Mesenchymal stem cell (in vitro differentiated cells and primary cell): ENCODE measurements at regions not wholly inside any gene's neighbourhood (a gene's known extent, or its start where the extent isn't known, plus 50 kb on each side); places are given as distances from the start of the nearest gene placed in this dataset.

ENCODE experiments used
- DNase-seq: peaks from one replicate; pipeline ENCODE4 v3.0.0-alpha.2; 2013
- H2AFZ ChIP-seq: one replicate; pipeline ENCODE4 v1.6.1; 2013; ENCODE audit warnings: low read depth, mild to moderate bottlenecking, control low read depth, inconsistent platforms, low read length, moderate library complexity
- H2AK5ac ChIP-seq: 2 replicates; pipeline ENCODE4 v1.6.1; 2013; ENCODE audit warnings: low read length, moderate library complexity, mild to moderate bottlenecking, inconsistent platforms; ENCODE audit not compliant: severe bottlenecking
- H2BK120ac ChIP-seq: one replicate; pipeline ENCODE4 v1.6.1; 2013; ENCODE audit warnings: low read depth, mild to moderate bottlenecking, inconsistent platforms, low read length, moderate library complexity
- H2BK12ac ChIP-seq, 2 experiments: one replicate each; pipeline ENCODE4 v1.6.1; 2013; ENCODE audit warnings: inconsistent platforms in 2 of 2, low read length in 2 of 2, mild to moderate bottlenecking in 2 of 2, moderate library complexity in 2 of 2, control low read depth in 1 of 2
- H2BK15ac ChIP-seq: one replicate; pipeline ENCODE4 v1.6.1; 2013; ENCODE audit warnings: mild to moderate bottlenecking, low read depth, inconsistent platforms; ENCODE audit not compliant: poor library complexity, severe bottlenecking
- H2BK5ac ChIP-seq: 2 replicates; pipeline ENCODE4 v1.6.1; 2013; ENCODE audit warnings: low read depth, mild to moderate bottlenecking, low read length, control low read depth, inconsistent platforms; ENCODE audit not compliant: poor library complexity, severe bottlenecking
- H3K14ac ChIP-seq, 2 experiments: one replicate each; pipeline ENCODE4 v1.6.1; 2013; ENCODE audit warnings: inconsistent platforms in 2 of 2, low read length in 2 of 2, control low read depth in 1 of 2, mild to moderate bottlenecking in 1 of 2, moderate library complexity in 1 of 2
- H3K18ac ChIP-seq, 2 experiments: one replicate each; pipeline ENCODE4 v1.6.1; 2013; ENCODE audit warnings: inconsistent platforms in 2 of 2, low read length in 2 of 2, control low read depth in 1 of 2, low read depth in 1 of 2, mild to moderate bottlenecking in 1 of 2
- H3K23ac ChIP-seq, 2 experiments: one replicate each; pipeline ENCODE4 v1.6.1; 2013; ENCODE audit warnings: inconsistent platforms in 2 of 2, low read length in 2 of 2, mild to moderate bottlenecking in 2 of 2, moderate library complexity in 2 of 2, control low read depth in 1 of 2
- H3K27ac ChIP-seq: 2 replicates; pipeline ENCODE4 v1.5.1; 2013; ENCODE audit warnings: mild to moderate bottlenecking, moderate library complexity, low read length, control low read depth, inconsistent platforms; ENCODE audit not compliant: poor library complexity, severe bottlenecking
- H3K27me3 ChIP-seq, 2 experiments: 2 replicates each; pipeline versions ENCODE4 v1.6.1 to v1.7.0; 2013; ENCODE audit warnings: low read length in 2 of 2, mild to moderate bottlenecking in 2 of 2, moderate library complexity in 2 of 2, control low read depth in 1 of 2, inconsistent platforms in 1 of 2; ENCODE audit not compliant: control insufficient read depth in 1 of 2, insufficient read depth in 1 of 2
- H3K36me3 ChIP-seq, 2 experiments: 2 replicates each; pipeline versions ENCODE4 v1.6.1 to v1.7.0; 2013; ENCODE audit warnings: low read length in 2 of 2, control low read depth in 1 of 2, inconsistent platforms in 1 of 2, low read depth in 1 of 2, mild to moderate bottlenecking in 1 of 2; ENCODE audit not compliant: insufficient read depth in 2 of 2, control insufficient read depth in 1 of 2
- H3K4ac ChIP-seq, 2 experiments: one replicate each; pipeline ENCODE4 v1.6.1; 2013; ENCODE audit warnings: inconsistent platforms in 2 of 2, low read length in 2 of 2, mild to moderate bottlenecking in 2 of 2, moderate library complexity in 2 of 2, control low read depth in 1 of 2, low read depth in 1 of 2
- H3K4me1 ChIP-seq: 2 replicates; pipeline ENCODE4 v1.6.1; 2013; ENCODE audit warnings: low read depth, low read length, control low read depth; ENCODE audit not compliant: control insufficient read depth, insufficient read depth
- H3K4me2 ChIP-seq: 2 replicates; pipeline ENCODE4 v1.6.1; 2013; ENCODE audit warnings: low read length, mild to moderate bottlenecking, inconsistent platforms; ENCODE audit not compliant: poor library complexity, severe bottlenecking
- H3K4me3 ChIP-seq, 2 experiments: 2 replicates each; pipeline versions ENCODE4 v1.5.1 to v1.7.0; 2013; ENCODE audit warnings: low read length in 2 of 2, mild to moderate bottlenecking in 2 of 2, control low read depth in 1 of 2, low read depth in 1 of 2; ENCODE audit not compliant: insufficient read depth in 1 of 2
- H3K79me1 ChIP-seq: replicated peaks from 2 replicates; pipeline ENCODE4 v1.6.1; 2013; ENCODE audit warnings: mild to moderate bottlenecking, control low read depth, low read length, inconsistent platforms; ENCODE audit not compliant: poor library complexity, severe bottlenecking
- H3K9ac ChIP-seq: 2 replicates; pipeline ENCODE4 v1.7.0; 2013; ENCODE audit warnings: mild to moderate bottlenecking, low read length, moderate library complexity
- H3K9me3 ChIP-seq: 2 replicates; pipeline ENCODE4 v1.7.0; 2013; ENCODE audit warnings: mild to moderate bottlenecking, low read length; ENCODE audit not compliant: control insufficient read depth
- H4K8ac ChIP-seq: one replicate; pipeline ENCODE4 v1.6.1; 2013; ENCODE audit warnings: inconsistent platforms, mild to moderate bottlenecking, low read length, moderate library complexity
- H4K91ac ChIP-seq: one replicate; pipeline ENCODE4 v1.6.1; 2013; ENCODE audit warnings: mild to moderate bottlenecking, low read length, inconsistent platforms
- WGBS: methylation state at CpG from one replicate; pipeline ENCODE4 v1.1.7; 2013; ENCODE audit warnings: mixed read lengths; 5-methylcytosine and 5-hydroxymethylcytosine counted together

DNA sequence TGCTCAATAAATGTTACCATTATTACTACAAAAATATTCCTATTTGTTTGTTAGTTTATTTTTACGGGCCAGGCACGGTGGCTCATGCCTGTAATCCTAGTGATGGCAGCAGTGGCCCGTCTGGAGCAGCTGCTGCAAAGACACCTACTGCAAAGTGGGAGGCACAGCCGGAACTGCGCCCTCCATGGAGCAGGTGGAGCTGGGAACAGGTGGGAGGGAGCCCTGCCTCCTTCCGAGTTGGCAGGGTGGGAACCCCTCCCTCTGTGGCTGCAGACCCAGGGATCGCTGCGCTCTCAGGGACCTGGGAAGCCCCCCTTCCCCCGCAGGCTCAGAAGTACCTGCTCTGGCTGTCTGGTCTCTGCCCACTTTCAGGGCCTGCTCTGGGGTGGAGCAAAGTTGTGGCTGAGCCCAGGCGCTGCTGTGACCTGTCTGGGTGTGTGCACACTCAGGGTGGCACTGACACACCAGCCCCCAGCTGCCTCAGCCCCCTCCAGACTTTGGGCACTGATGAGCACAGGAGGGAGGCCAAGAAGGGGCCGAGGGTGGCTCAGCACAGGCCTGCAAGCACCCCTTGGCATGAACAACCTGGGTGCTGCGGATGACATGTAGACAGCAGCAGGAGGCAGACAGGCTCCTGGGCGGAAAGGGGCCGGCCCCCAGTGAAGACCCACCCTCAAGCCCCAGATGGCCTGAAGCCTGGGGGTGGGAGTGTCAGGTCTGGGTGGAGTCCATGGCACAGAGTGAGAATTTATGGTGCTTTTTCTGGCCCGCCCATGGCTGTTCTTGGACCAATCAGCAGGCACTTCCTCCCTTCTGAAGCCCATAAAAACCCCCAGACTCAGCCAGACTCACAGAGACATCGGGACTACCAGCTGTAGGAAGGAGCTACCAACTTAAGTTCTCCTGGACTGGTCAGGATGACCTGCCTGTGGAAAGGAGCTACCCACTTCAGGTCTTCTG, 103.7 kb upstream of the CLMP start:
- H3K27ac ChIP-seq, result no peak overlapping the region
- WGBS, result 62% methylated on average over 16 of the region's 16 CpGs
- H3K14ac ChIP-seq, result no peak overlapping the region
- H2BK5ac ChIP-seq, result no peak overlapping the region
- no peak overlapping the region for H3K4me2 ChIP-seq
- no peak overlapping the region for H3K4me3 ChIP-seq
- no peak overlapping the region for H2AK5ac ChIP-seq
- peaks cover 20 to 54% of the 10 kb centered on the region in 2 experiments for H3K27me3 ChIP-seq
- no peak overlapping the region for H4K91ac ChIP-seq
- no peak overlapping the region for H4K8ac ChIP-seq
- H3K23ac ChIP-seq, result no peak overlapping the region
- no peaks in the 10 kb centered on the region for H3K79me1 ChIP-seq
- no peak overlapping the region for H3K18ac ChIP-seq
- peaks cover 0 to 3% of the 10 kb centered on the region in 2 experiments for H3K36me3 ChIP-seq
- no peak for DNase-seq
- no peak overlapping the region for H3K4ac ChIP-seq
- H2BK15ac ChIP-seq, result no peak overlapping the region
- H3K4me1 ChIP-seq, result peaks cover 6% of the 10 kb centered on the region
- no peak overlapping the region for H2BK12ac ChIP-seq
- no peak overlapping the region for H3K9ac ChIP-seq
- no peak overlapping the region for H2AFZ ChIP-seq
- H3K9me3 ChIP-seq, result no peaks in the 10 kb centered on the region
- no peak overlapping the region for H2BK120ac ChIP-seq

GRCh38 chr11:123292647-123293046, 97.6 kb upstream of the CLMP start:
- no peak overlapping the region for H3K4ac ChIP-seq
- no peak overlapping the region for H3K4me2 ChIP-seq
- H3K4me3 ChIP-seq, result no peak overlapping the region
- H4K91ac ChIP-seq, result no peak overlapping the region
- H2BK15ac ChIP-seq, result no peak overlapping the region
- H3K27me3 ChIP-seq, result peaks cover 11 to 21% of the 10 kb centered on the region in 2 experiments
- no peak overlapping the region for H2AK5ac ChIP-seq
- H2BK5ac ChIP-seq, result no peak overlapping the region
- no peak overlapping the region for H3K23ac ChIP-seq
- no peak overlapping the region for H2AFZ ChIP-seq
- no peaks in the 10 kb centered on the region for H3K79me1 ChIP-seq
- no peak overlapping the region for H2BK12ac ChIP-seq
- no peak overlapping the region for H3K9ac ChIP-seq
- no peak overlapping the region for H2BK120ac ChIP-seq
- H3K14ac ChIP-seq, result no peak overlapping the region
- DNase-seq, result no peak
- H3K36me3 ChIP-seq, result no peaks in the 10 kb centered on the region
- no peak overlapping the region for H3K18ac ChIP-seq
- no peaks in the 10 kb centered on the region for H3K9me3 ChIP-seq
- H4K8ac ChIP-seq, result no peak overlapping the region
- WGBS, result 89% methylated on average over 1 of the region's 2 CpGs
- no peak overlapping the region for H3K27ac ChIP-seq
- no peaks in the 10 kb centered on the region for H3K4me1 ChIP-seq

DNA sequence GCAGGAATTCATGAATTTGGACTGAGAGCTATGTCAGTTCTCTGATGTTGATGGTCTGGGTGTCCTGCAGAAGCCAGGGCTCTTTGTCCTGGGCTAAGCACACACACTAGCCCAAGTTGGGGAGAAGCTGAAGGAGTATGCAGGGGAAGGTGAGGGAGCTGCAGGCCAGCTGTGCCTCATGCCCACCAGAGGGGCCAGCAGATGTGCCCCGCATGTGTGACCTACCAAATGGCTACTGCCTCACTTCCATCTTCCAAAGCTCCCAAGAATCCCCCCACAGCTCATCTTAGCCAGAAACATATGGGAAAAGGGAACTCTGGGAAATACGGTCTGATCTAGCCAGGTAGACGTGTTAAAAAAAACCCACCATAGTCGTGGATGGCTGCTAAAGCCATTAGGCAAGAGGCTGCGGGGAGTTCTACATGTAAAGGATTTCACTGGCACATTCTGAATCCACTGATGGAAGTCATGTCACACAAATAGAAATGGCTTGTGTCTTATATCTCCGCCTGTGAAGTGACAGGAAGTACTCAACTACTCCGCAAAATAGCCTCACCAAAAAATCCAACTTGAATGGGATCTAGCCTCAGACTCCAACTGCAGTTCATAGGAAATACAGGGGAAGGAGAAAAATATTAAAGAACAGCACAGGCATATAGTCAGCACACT, 96.3 kb upstream of the CLMP start:
- no peaks in the 10 kb centered on the region for H3K9me3 ChIP-seq
- H3K4me1 ChIP-seq, result no peaks in the 10 kb centered on the region
- no peak overlapping the region for H3K4me2 ChIP-seq
- no peak overlapping the region for H3K27ac ChIP-seq
- no peaks in the 10 kb centered on the region for H3K36me3 ChIP-seq
- WGBS, result 68% methylated on average over 6 of the region's 7 CpGs
- H4K8ac ChIP-seq, result no peak overlapping the region
- H3K9ac ChIP-seq, result no peak overlapping the region
- H3K27me3 ChIP-seq, result peaks cover 9 to 14% of the 10 kb centered on the region in 2 experiments
- no peak overlapping the region for H2AFZ ChIP-seq
- H2AK5ac ChIP-seq, result no peak overlapping the region
- H4K91ac ChIP-seq, result no peak overlapping the region
- H3K14ac ChIP-seq, result no peak overlapping the region
- H3K18ac ChIP-seq, result no peak overlapping the region
- no peak overlapping the region for H2BK5ac ChIP-seq
- H3K4ac ChIP-seq, result no peak overlapping the region
- H2BK12ac ChIP-seq, result no peak overlapping the region
- no peaks in the 10 kb centered on the region for H3K79me1 ChIP-seq
- no peak overlapping the region for H2BK15ac ChIP-seq
- no peak overlapping the region for H3K23ac ChIP-seq
- H3K4me3 ChIP-seq, result no peak overlapping the region
- DNase-seq, result no peak
- no peak overlapping the region for H2BK120ac ChIP-seq

DNA sequence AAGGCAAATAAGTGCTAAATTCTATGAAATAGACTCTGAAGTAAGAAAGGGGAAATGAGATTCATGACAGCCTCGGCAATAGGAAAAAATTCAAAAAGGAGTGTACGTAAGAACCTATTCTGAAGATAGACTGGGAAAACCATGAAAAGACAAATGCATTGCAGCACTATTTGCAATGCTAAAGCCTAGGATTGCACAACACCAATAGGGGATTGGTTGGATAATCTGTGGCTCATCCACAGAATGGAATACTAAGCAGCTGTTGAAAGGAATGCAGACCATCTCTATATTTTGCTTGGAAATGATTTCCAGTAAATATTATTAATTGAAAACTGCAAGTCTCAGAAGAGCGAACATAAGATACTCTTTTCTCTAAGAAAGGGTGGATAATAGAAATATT, 91.7 kb upstream of the CLMP start:
- Histone ChIP-seq H4K8ac (no peak overlapping the region), H3K27me3 (peaks cover 22 to 50% of the 10 kb centered on the region in 2 experiments), H2BK120ac (no peak overlapping the region), H2AFZ (no peak overlapping the region), H2BK15ac (no peak overlapping the region), H3K23ac (no peak overlapping the region), H3K4me1 (no peaks in the 10 kb centered on the region), H2BK12ac (no peak overlapping the region), H4K91ac (no peak overlapping the region), H3K9ac (no peak overlapping the region), H3K4me2 (no peak overlapping the region), H3K18ac (no peak overlapping the region), H3K4ac (no peak overlapping the region), H2BK5ac (no peak overlapping the region), H3K36me3 (no peaks in the 10 kb centered on the region), H3K4me3 (no peak overlapping the region), H3K27ac (no peak overlapping the region), H2AK5ac (no peak overlapping the region), H3K14ac (no peak overlapping the region), H3K9me3 (no peaks in the 10 kb centered on the region), H3K79me1 (no peaks in the 10 kb centered on the region)
- 91% methylated on average over 2 of the region's 3 CpGs for WGBS
- DNase-seq, result peak; percentile 20
